HG03025 (cell line): ENCODE measurements at regions not wholly inside any gene's neighbourhood (a gene's known extent, or its start where the extent isn't known, plus 50 kb on each side); places are given as distances from the start of the nearest gene placed in this dataset.

ENCODE experiments used
- ATAC-seq: cut with Tn5 transposase; IDR thresholded peaks from one replicate; pipeline ENCODE4 v1.9.1; 2021; ENCODE audit warnings: mild to moderate bottlenecking, moderate library complexity; ENCODE audit not compliant: unreplicated experiment, low FRiP score

- no peak for ATAC-seq
Measured at GRCh38 chr4:10737337-10737736, 52.8 kb upstream of the CLNK start.

- no peak for ATAC-seq
Measured at GRCh38 chr4:10736895-10737294, 52.3 kb upstream of the CLNK start.

- no peak for ATAC-seq
Measured at GRCh38 chr4:10736266-10736665, 51.7 kb upstream of the CLNK start.

- no peak for ATAC-seq
Measured at GRCh38 chr4:10734697-10735096, 50.1 kb upstream of the CLNK start.
